HG03060 (cell line): ENCODE measurements at regions not wholly inside any gene's neighbourhood (a gene's known extent, or its start where the extent isn't known, plus 50 kb on each side); places are given as distances from the start of the nearest gene placed in this dataset.
"Not testable (repeated sequence)": the region's sequence is repeated elsewhere in the genome, so short reads cannot be mapped to it uniquely, and the experiment has no call there.

Source experiments
- ATAC-seq: cut with Tn5 transposase; IDR thresholded peaks from one replicate; pipeline ENCODE4 v1.9.1; 2021; ENCODE audit warnings: low read depth, moderate number of reproducible peaks; ENCODE audit not compliant: unreplicated experiment

GRCh38 chr1:189180057-189180456, 1297.6 kb downstream of the BRINP3 start:
- ATAC-seq, result no peak

- ATAC-seq, result no peak
Observed at GRCh38 chr1:189185097-189185496, 1292.6 kb downstream of the BRINP3 start.

- no peak for ATAC-seq
Observed at GRCh38 chr1:189192741-189193520, 1284.7 kb downstream of the BRINP3 start.

- no peak for ATAC-seq
Observed at GRCh38 chr1:189205863-189206262, 1271.8 kb downstream of the BRINP3 start.

- ATAC-seq, result no peak
Observed at GRCh38 chr1:189206617-189207016, 1271.0 kb downstream of the BRINP3 start.

- no peak for ATAC-seq
Observed at GRCh38 chr1:189211742-189212141, 1265.9 kb downstream of the BRINP3 start.

GRCh38 chr1:189212606-189213005, 1265.1 kb downstream of the BRINP3 start:
- no peak for ATAC-seq

- no peak for ATAC-seq
Observed at GRCh38 chr1:189216886-189217285, 1260.8 kb downstream of the BRINP3 start.

- ATAC-seq, result no peak
Observed at GRCh38 chr1:189217646-189218045, 1260.0 kb downstream of the BRINP3 start.

GRCh38 chr1:189220750-189221149, 1256.9 kb downstream of the BRINP3 start:
- ATAC-seq, result no peak

GRCh38 chr1:189225794-189226145, 1251.9 kb downstream of the BRINP3 start:
- ATAC-seq, result not testable (repeated sequence)

GRCh38 chr1:189226779-189227178, 1250.9 kb downstream of the BRINP3 start:
- no peak for ATAC-seq

GRCh38 chr1:189237008-189237407, 1240.7 kb downstream of the BRINP3 start:
- no peak for ATAC-seq

GRCh38 chr1:189253601-189254350, 1223.9 kb downstream of the BRINP3 start:
- no peak for ATAC-seq

GRCh38 chr1:189261128-189261527, 1216.5 kb downstream of the BRINP3 start:
- ATAC-seq, result not testable (repeated sequence)

- no peak for ATAC-seq
Observed at GRCh38 chr1:189269011-189269410, 1208.7 kb downstream of the BRINP3 start.

- ATAC-seq, result no peak
Observed at GRCh38 chr1:189274267-189274666, 1203.4 kb downstream of the BRINP3 start.

- no peak for ATAC-seq
Observed at GRCh38 chr1:189275796-189276195, 1201.9 kb downstream of the BRINP3 start.

- ATAC-seq, result no peak
Observed at GRCh38 chr1:189289346-189289745, 1188.3 kb downstream of the BRINP3 start.

GRCh38 chr1:189301235-189301634, 1176.4 kb downstream of the BRINP3 start:
- no peak for ATAC-seq

GRCh38 chr1:189305279-189305678, 1172.4 kb downstream of the BRINP3 start:
- ATAC-seq, result no peak

- ATAC-seq, result no peak
Observed at GRCh38 chr1:189311915-189312314, 1165.7 kb downstream of the BRINP3 start.
